ENCODE measurements at regions not wholly inside any gene's neighbourhood (a gene's known extent, or its start where the extent isn't known, plus 50 kb on each side); places are given as distances from the start of the nearest gene placed in this dataset.

GRCh38 chr16:13344001-13344400 lies 442.6 kb downstream of the SHISA9 start:
- TF ChIP-seq CTCF (conservative IDR thresholded peaks at IDR 0.05; ENCODE audit: low read depth, low read length) (no peak), EZH2 (IDR thresholded peaks at IDR 0.05; ENCODE audit: low read length, unreplicated experiment) (no peak)

All from PC-3 (cell line).